IMR-90 (cell line): ENCODE measurements at regions not wholly inside any gene's neighbourhood (a gene's known extent, or its start where the extent isn't known, plus 50 kb on each side); places are given as distances from the start of the nearest gene placed in this dataset.

Experiments used
- ATAC-seq: fragments of 200-7000 bp; cut with Tn5 transposase; 2 replicates; pipeline ENCODE4 v1.9.1; 2020; ENCODE audit warnings: low read depth, mild to moderate bottlenecking, moderate library complexity
- BruUV-seq: library from RNA; stranded (reverse); fragments of 400-500 nt; replicated peaks from 2 replicates; lab custom pipeline; 2021; lab: Mats Ljungman, UMichigan
- CTCF ChIA-PET: fragments of 300-600 bp; formaldehyde crosslinking; extraction: SDS; loops from one replicate; lab custom pipeline; 2021; ENCODE audit warnings: antibody characterized with exemption; lab: Yijun Ruan, JAX
- POLR2A ChIA-PET: fragments of 300-600 bp; sonication (Branson Sonifier 250); formaldehyde crosslinking; loops from one replicate; lab custom pipeline; 2022; ENCODE audit warnings: antibody characterized with exemption; ENCODE audit not compliant: unreplicated experiment; lab: Charles Lee
- DNase-seq: peaks from one replicate; pipeline ENCODE4 v3.0.0; 2013
- H2AFZ ChIP-seq: replicated peaks from 2 replicates; pipeline ENCODE3; 2013; ENCODE audit warnings: low read length, mild to moderate bottlenecking; ENCODE audit not compliant: poor library complexity
- H2AK5ac ChIP-seq: 2 replicates; pipeline ENCODE4 v1.6.1; 2013; ENCODE audit warnings: low read depth, low read length, inconsistent platforms
- H2AK9ac ChIP-seq: replicated peaks from 2 replicates; pipeline ENCODE3; 2013; ENCODE audit warnings: mild to moderate bottlenecking, low read depth, low read length, moderate library complexity; ENCODE audit not compliant: poor library complexity
- H2BK120ac ChIP-seq: 2 replicates; pipeline ENCODE4 v1.6.1; 2013; ENCODE audit warnings: low read depth, low read length, inconsistent platforms
- H2BK15ac ChIP-seq: 3 replicates; pipeline ENCODE4 v1.6.1; 2013; ENCODE audit warnings: low read depth, low read length, inconsistent platforms
- H2BK20ac ChIP-seq: 2 replicates; pipeline ENCODE4 v1.6.1; 2013; ENCODE audit warnings: low read depth, mild to moderate bottlenecking, inconsistent platforms, low read length, moderate library complexity
- H2BK5ac ChIP-seq: 2 replicates; pipeline ENCODE4 v1.6.1; 2013; ENCODE audit warnings: mild to moderate bottlenecking, low read depth, low read length, inconsistent platforms; ENCODE audit not compliant: poor library complexity, severe bottlenecking
- H3K14ac ChIP-seq: replicated peaks from 2 replicates; pipeline ENCODE4 v1.6.1; 2013; ENCODE audit warnings: low read depth, low read length, inconsistent platforms
- H3K18ac ChIP-seq: 2 replicates; pipeline ENCODE4 v1.6.1; 2013; ENCODE audit warnings: low read depth, low read length, control low read depth
- H3K23ac ChIP-seq: 2 replicates; pipeline ENCODE4 v1.6.1; 2013; ENCODE audit warnings: low read depth, low read length, inconsistent platforms
- H3K27ac ChIP-seq: 2 replicates; pipeline ENCODE4 v1.5.1; 2013; ENCODE audit warnings: mild to moderate bottlenecking, control low read depth, low read length; ENCODE audit not compliant: insufficient read depth
- H3K27me3 ChIP-seq: 2 replicates; pipeline ENCODE4 v1.6.1; 2013; ENCODE audit warnings: low read length; ENCODE audit not compliant: control insufficient read depth, insufficient read depth
- H3K36me3 ChIP-seq: 2 replicates; pipeline ENCODE4 v1.6.1; 2013; ENCODE audit warnings: low read length, mixed read lengths; ENCODE audit not compliant: control insufficient read depth, insufficient read depth
- H3K4ac ChIP-seq: 2 replicates; pipeline ENCODE4 v1.6.1; 2013; ENCODE audit warnings: low read depth, low read length, inconsistent platforms
- H3K4me1 ChIP-seq: 2 replicates; pipeline ENCODE4 v1.6.1; 2013; ENCODE audit warnings: low read length, mixed read lengths; ENCODE audit not compliant: control insufficient read depth, insufficient read depth
- H3K4me2 ChIP-seq: 2 replicates; pipeline ENCODE4 v1.6.1; 2013; ENCODE audit warnings: low read depth, mild to moderate bottlenecking, control low read depth, low read length, moderate library complexity
- H3K4me3 ChIP-seq: 2 replicates; pipeline ENCODE4 v1.5.1; 2013; ENCODE audit warnings: low read depth, mild to moderate bottlenecking, control low read depth, low read length, moderate library complexity; ENCODE audit not compliant: insufficient read depth
- H3K56ac ChIP-seq: 2 replicates; pipeline ENCODE4 v1.6.1; 2013; ENCODE audit warnings: low read length, inconsistent platforms; ENCODE audit not compliant: insufficient read depth; ENCODE audit errors: extremely low read depth
- H3K79me1 ChIP-seq, 2 experiments: 2 replicates each; pipeline ENCODE4 v1.6.1; 2013; ENCODE audit warnings: low read length in 2 of 2, inconsistent platforms in 1 of 2, low read depth in 1 of 2
- H3K9ac ChIP-seq: 2 replicates; pipeline ENCODE4 v1.6.1; 2013; ENCODE audit warnings: low read depth, low read length, control low read depth
- H3K9me1 ChIP-seq: 2 replicates; pipeline ENCODE4 v1.6.1; 2013; ENCODE audit warnings: low read length, inconsistent platforms; ENCODE audit not compliant: insufficient read depth
- H3K9me3 ChIP-seq: 2 replicates; pipeline ENCODE4 v1.6.1; 2013; ENCODE audit warnings: low read length; ENCODE audit not compliant: control insufficient read depth, insufficient read depth
- H4K20me1 ChIP-seq: 2 replicates; pipeline ENCODE4 v1.6.1; 2013; ENCODE audit warnings: low read length, inconsistent platforms; ENCODE audit not compliant: insufficient read depth
- H4K5ac ChIP-seq: 2 replicates; pipeline ENCODE4 v1.6.1; 2013; ENCODE audit warnings: mild to moderate bottlenecking, low read depth, low read length, control low read depth
- H4K8ac ChIP-seq, 2 experiments: 2 replicates each; pipeline ENCODE4 v1.6.1; 2013; ENCODE audit warnings: low read depth in 2 of 2, low read length in 2 of 2, control low read depth in 1 of 2, inconsistent platforms in 1 of 2
- H4K91ac ChIP-seq: 2 replicates; pipeline ENCODE4 v1.6.1; 2013; ENCODE audit warnings: low read depth, low read length, inconsistent platforms; ENCODE audit not compliant: insufficient read depth
- BHLHE40 ChIP-seq: fragments of 150-350 bp; IDR thresholded peaks from 2 replicates; pipeline ENCODE4 v1.6.1; 2016; ENCODE audit warnings: mild to moderate bottlenecking, low read depth, low read length
- CHD1 ChIP-seq: IDR thresholded peaks from 2 replicates; pipeline ENCODE4 v1.6.1; 2012; ENCODE audit warnings: low read depth, low read length, improper control_type of control experiment
- CTCF ChIP-seq: conservative IDR thresholded peaks from 2 replicates; pipeline ENCODE4 v1.5.1; 2012; ENCODE audit warnings: mild to moderate bottlenecking, low read depth, low read length, improper control_type of control experiment
- FOS ChIP-seq: fragments of 150-350 bp; IDR thresholded peaks from 2 replicates; pipeline ENCODE4 v1.6.1; 2016; ENCODE audit warnings: low read depth, low read length
- MAFK ChIP-seq: IDR thresholded peaks from 2 replicates; pipeline ENCODE4 v1.6.1; 2012; ENCODE audit warnings: low read depth, low read length, improper control_type of control experiment
- POLR2A ChIP-seq: IDR thresholded peaks from 2 replicates; pipeline ENCODE4 v1.6.1; 2012; ENCODE audit warnings: mild to moderate bottlenecking, low read depth, low read length
- RAD21 ChIP-seq: IDR thresholded peaks from 2 replicates; pipeline ENCODE4 v1.6.1; 2012; ENCODE audit warnings: low read length, improper control_type of control experiment
- SMC3 ChIP-seq: fragments of 150-350 bp; IDR thresholded peaks from 2 replicates; pipeline ENCODE4 v1.6.1; 2016; ENCODE audit warnings: low read depth, mild to moderate bottlenecking, antibody characterized with exemption, low read length, moderate library complexity
- USF2 ChIP-seq: fragments of 150-350 bp; IDR thresholded peaks from 2 replicates; pipeline ENCODE4 v1.6.1; 2017; ENCODE audit warnings: mild to moderate bottlenecking, antibody characterized with exemption, low read length, low read depth
- WGBS, 2 experiments: methylation state at CpG; one replicate each; pipeline versions ENCODE4 v1.1.5 to v1.1.7; 2013; ENCODE audit warnings: missing lambda C conversion rate in 2 of 2; ENCODE audit not compliant: insufficient read length in 1 of 2; ENCODE audit errors: extremely low coverage in 2 of 2; 5-methylcytosine and 5-hydroxymethylcytosine counted together
- dilution Hi-C: fragments of 300-500 bp; cut with HindIII; formaldehyde crosslinking; loops from one replicate; pipeline ENCODE4 v1.14.3; 2018; ENCODE audit warnings: low sequenced_read_pairs; ENCODE audit not compliant: unreplicated experiment
- in situ Hi-C: fragments of 300-500 bp; cut with MboI; formaldehyde crosslinking; loops from 3 replicates; pipeline ENCODE4 v1.14.3; 2019; ENCODE audit warnings: low sequenced_read_pairs, inconsistent platforms, mixed read lengths
- intact Hi-C: fragments of 100-400 bp; cut with micrococcal nuclease; formaldehyde crosslinking; loops from 2 replicates; pipeline ENCODE4 v1.10.0; 2022

GRCh38 chr5:64100203-64100602 lies 65.4 kb upstream of the RNF180 start:
- intact Hi-C loops: no loop called here
- H3K18ac ChIP-seq: no peak overlapping the region
- no peak overlapping the region for H3K9ac ChIP-seq
- no peak overlapping the region for H4K91ac ChIP-seq
- no peak overlapping the region for H3K4me3 ChIP-seq
- H3K4ac ChIP-seq: no peak overlapping the region
- H2BK5ac ChIP-seq: no peak overlapping the region
- H3K4me1 ChIP-seq: no peaks in the 10 kb centered on the region
- ChIA-PET CTCF (no interaction called here), POLR2A (no interaction called here)
- H3K36me3 ChIP-seq: no peaks in the 10 kb centered on the region
- H3K9me3 ChIP-seq: no peaks in the 10 kb centered on the region; the same call in 1 of the 2 replicates
- BruUV-seq: no TSS peak
- H3K27me3 ChIP-seq: no peaks in the 10 kb centered on the region
- dilution Hi-C loops: no loop called here
- no peak overlapping the region for H2AK5ac ChIP-seq
- H3K9me1 ChIP-seq: no peaks in the 10 kb centered on the region
- H2BK20ac ChIP-seq: no peak overlapping the region
- no peak overlapping the region for H2AK9ac ChIP-seq
- H3K4me2 ChIP-seq: no peak overlapping the region
- in situ Hi-C loops: no loop called here
- no peak overlapping the region for H3K27ac ChIP-seq
- no peak overlapping the region for H4K5ac ChIP-seq
- TF ChIP-seq RAD21: no peak
- TF ChIP-seq MAFK: no peak
- TF ChIP-seq POLR2A: no peak
- no peak for TF ChIP-seq SMC3
- no peak for TF ChIP-seq USF2
- no peak for TF ChIP-seq FOS
- no peak for TF ChIP-seq CHD1
- TF ChIP-seq CTCF: no peak
- TF ChIP-seq BHLHE40: no peak
- no peak overlapping the region for H2BK15ac ChIP-seq
- no peak for ATAC-seq
- H4K8ac ChIP-seq: no peak overlapping the region
- no peak overlapping the region for H2AFZ ChIP-seq
- WGBS, 2 experiments: no CpG with 5 or more reads among the region's 1 CpG
- no peak overlapping the region for H3K23ac ChIP-seq
- no peaks in the 10 kb centered on the region for H3K79me1 ChIP-seq
- H4K20me1 ChIP-seq: no peaks in the 10 kb centered on the region
- DNase-seq: no peak
- H3K14ac ChIP-seq: no peak overlapping the region
- no peak overlapping the region for H3K56ac ChIP-seq
- no peak overlapping the region for H2BK120ac ChIP-seq
